CD4-positive, alpha-beta T cell (primary cell): ENCODE measurements at regions not wholly inside any gene's neighbourhood (a gene's known extent, or its start where the extent isn't known, plus 50 kb on each side); places are given as distances from the start of the nearest gene placed in this dataset.

Experiments used
- ATAC-seq: fragments of 200-7000 bp; cut with Tn5 transposase; one replicate; pipeline ENCODE4 v1.10.0; 2022; ENCODE audit warnings: mild to moderate bottlenecking; ENCODE audit not compliant: poor library complexity
- CTCF ChIA-PET: fragments of 350-600 bp; sonication (Branson Sonifier 250); formaldehyde crosslinking; loops from one replicate; lab custom pipeline; 2021; ENCODE audit warnings: antibody characterized with exemption, inconsistent platforms; lab: Charles Lee
- POLR2A ChIA-PET: fragments of 350-600 bp; sonication (Branson Sonifier 250); formaldehyde crosslinking; loops from one replicate; lab custom pipeline; 2021; ENCODE audit warnings: antibody characterized with exemption, inconsistent platforms; lab: Charles Lee
- DNase-seq, 14 experiments: peaks; one replicate each; pipeline ENCODE4 v3.0.0-alpha.2; 2013 to 2020; ENCODE audit warnings: mixed read lengths in 2 of 14
- H3K27ac ChIP-seq, 2 donors: one replicate each; pipeline versions ENCODE4 v1.5.1 to v1.7.0; 2013; ENCODE audit warnings: low read length in 2 of 2, low read depth in 1 of 2, mild to moderate bottlenecking in 1 of 2
- H3K27me3 ChIP-seq, 2 experiments: 1 replicate in 1 of 2; 2 replicates in 1 of 2; pipeline versions ENCODE4 v1.6.1 to v1.7.0; 2013; ENCODE audit warnings: low read length in 2 of 2, control low read depth in 1 of 2, mild to moderate bottlenecking in 1 of 2, moderate library complexity in 1 of 2; ENCODE audit not compliant: insufficient read depth in 2 of 2, control insufficient read depth in 1 of 2
- H3K36me3 ChIP-seq: one replicate; pipeline ENCODE4 v1.6.1; 2013; ENCODE audit warnings: low read length, control low read depth; ENCODE audit not compliant: insufficient read depth
- H3K4me1 ChIP-seq: one replicate; pipeline ENCODE4 v1.6.1; 2013; ENCODE audit warnings: low read length, control low read depth; ENCODE audit not compliant: insufficient read depth
- H3K4me3 ChIP-seq: one replicate; pipeline ENCODE4 v1.5.1; 2013; ENCODE audit warnings: mild to moderate bottlenecking, low read length, moderate library complexity
- H3K9me3 ChIP-seq, 2 experiments: 1 replicate in 1 of 2; 2 replicates in 1 of 2; pipeline versions ENCODE4 v1.6.1 to v1.7.0; 2013; ENCODE audit warnings: low read length in 2 of 2, mild to moderate bottlenecking in 2 of 2, control low read depth in 1 of 2, moderate library complexity in 1 of 2; ENCODE audit not compliant: control insufficient read depth in 1 of 2, insufficient read depth in 1 of 2
- H3K27ac Mint-ChIP-seq: one replicate; pipeline ENCODE4 v1.8.0; 2020; ENCODE audit warnings: mixed read lengths
- H3K27me3 Mint-ChIP-seq: one replicate; pipeline ENCODE4 v1.8.0; 2021; ENCODE audit warnings: mixed read lengths
- H3K36me3 Mint-ChIP-seq: one replicate; pipeline ENCODE4 v1.8.0; 2021; ENCODE audit warnings: low read depth, mixed read lengths
- H3K4me1 Mint-ChIP-seq: one replicate; pipeline ENCODE4 v1.8.0; 2021; ENCODE audit warnings: low read depth, mixed read lengths
- H3K4me3 Mint-ChIP-seq: one replicate; pipeline ENCODE4 v1.8.0; 2020; ENCODE audit warnings: mild to moderate bottlenecking, mixed read lengths
- H3K9me3 Mint-ChIP-seq: one replicate; pipeline ENCODE4 v1.8.0; 2020; ENCODE audit warnings: mixed read lengths
- CTCF ChIP-seq: fragments of 200-600 bp; IDR thresholded peaks from one replicate; pipeline ENCODE4 v1.8.0; 2022; ENCODE audit warnings: antibody characterized with exemption, mild to moderate bottlenecking
- intact Hi-C, 2 experiments: fragments of 100-400 bp; cut with DNase I in 1 of 2; cut with micrococcal nuclease in 1 of 2; formaldehyde crosslinking; loops; one replicate each; pipeline versions ENCODE4 v1.15.1 to v1.9.0; 2023 to 2025; cut with DNase I, micrococcal nuclease

- Histone ChIP-seq H3K9me3 (no peaks in the 10 kb centered on the region), H3K27me3 (peaks cover 6 to 8% of the 10 kb centered on the region in 2 experiments), H3K4me3 (no peak overlapping the region), H3K27ac (no peak overlapping the region), H3K36me3 (no peaks in the 10 kb centered on the region), H3K4me1 (no peaks in the 10 kb centered on the region)
- H3K36me3 Mint-ChIP-seq, result no peaks in the 10 kb centered on the region
- intact Hi-C loops, result no loop called here
- POLR2A ChIA-PET, result no interaction called here
- H3K4me1 Mint-ChIP-seq, result no peaks in the 10 kb centered on the region
- no peaks in the 10 kb centered on the region for H3K9me3 Mint-ChIP-seq
- DNase-seq (no peak), ATAC-seq (no peak)
- no peak overlapping the region for H3K27ac Mint-ChIP-seq
- CTCF ChIA-PET, result no interaction called here
- no peak overlapping the region for H3K4me3 Mint-ChIP-seq
- H3K27me3 Mint-ChIP-seq, result peaks cover 37% of the 10 kb centered on the region
- TF ChIP-seq CTCF, result no peak
These were observed 155.0 kb upstream of the TMPO start for GRCh38 chr12:98360401-98360800.

- no peak overlapping the region for H3K27ac Mint-ChIP-seq
- H3K9me3 Mint-ChIP-seq, result no peaks in the 10 kb centered on the region
- intact Hi-C loops, result no loop called here
- DNase-seq (no peak), ATAC-seq (no peak)
- no peaks in the 10 kb centered on the region for H3K36me3 ChIP-seq
- peaks cover 0 to 8% of the 10 kb centered on the region in 2 experiments for H3K27me3 ChIP-seq
- H3K9me3 ChIP-seq, result no peaks in the 10 kb centered on the region
- peaks cover 67% of the 10 kb centered on the region for H3K27me3 Mint-ChIP-seq
- H3K4me3 Mint-ChIP-seq, result no peak overlapping the region
- H3K36me3 Mint-ChIP-seq, result no peaks in the 10 kb centered on the region
- ChIA-PET CTCF (no interaction called here), POLR2A (no interaction called here)
- no peak for TF ChIP-seq CTCF
- H3K27ac ChIP-seq, result no peak overlapping the region
- no peaks in the 10 kb centered on the region for H3K4me1 ChIP-seq
- peaks cover 11% of the 10 kb centered on the region for H3K4me1 Mint-ChIP-seq
- no peak overlapping the region for H3K4me3 ChIP-seq
These were observed 145.8 kb upstream of the TMPO start for GRCh38 chr12:98369581-98369980.

- Histone ChIP-seq H3K36me3 (no peaks in the 10 kb centered on the region), H3K27ac (no peak overlapping the region), H3K4me1 (no peaks in the 10 kb centered on the region), H3K9me3 (no peaks in the 10 kb centered on the region), H3K27me3 (peaks cover 0 to 8% of the 10 kb centered on the region in 2 experiments), H3K4me3 (no peak overlapping the region)
- Mint-ChIP-seq H3K27ac (no peak overlapping the region), H3K4me1 (peaks cover 11% of the 10 kb centered on the region), H3K9me3 (no peaks in the 10 kb centered on the region), H3K4me3 (no peak overlapping the region), H3K36me3 (no peaks in the 10 kb centered on the region), H3K27me3 (peaks cover 71% of the 10 kb centered on the region)
- DNase-seq (no peak), ATAC-seq (no peak)
- ChIA-PET CTCF (no interaction called here), POLR2A (no interaction called here)
- no peak for TF ChIP-seq CTCF
- intact Hi-C loops, result no loop called here
These were observed 144.4 kb upstream of the TMPO start for GRCh38 chr12:98370976-98371375.
